SIG-M5 treated with dmso at 0.1 percent for 504 hours (cell line): ENCODE measurements at regions not wholly inside any gene's neighbourhood (a gene's known extent, or its start where the extent isn't known, plus 50 kb on each side); places are given as distances from the start of the nearest gene placed in this dataset.

ENCODE experiments used
- DNase-seq: peaks from one replicate; lab custom pipeline; 2025; ENCODE audit not compliant: unreplicated experiment; lab: John Stamatoyannopoulos, UW

DNA sequence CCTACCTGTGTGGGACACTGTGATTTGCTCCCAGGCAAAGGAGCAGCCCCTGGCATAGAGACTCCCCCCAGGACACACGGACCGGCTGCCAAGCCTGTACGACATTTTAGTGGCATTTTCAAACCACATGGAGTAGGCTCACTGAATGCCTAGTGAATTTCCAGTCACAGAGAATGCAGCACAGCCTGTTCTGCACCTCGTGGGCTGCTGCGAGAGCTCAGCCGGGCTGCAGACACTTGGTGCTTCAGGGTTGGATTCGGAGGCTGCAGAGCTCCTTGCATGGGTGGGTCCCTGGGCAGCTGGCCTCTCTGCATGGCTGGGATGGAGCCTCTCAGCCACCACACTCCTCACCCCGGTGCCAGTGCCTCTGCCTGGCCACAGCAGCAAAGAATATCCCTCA is 51.2 kb upstream of the HNF1B start:
- no peak for DNase-seq
